Stomach (tissue), 8 donors: ENCODE measurements at regions not wholly inside any gene's neighbourhood (a gene's known extent, or its start where the extent isn't known, plus 50 kb on each side); places are given as distances from the start of the nearest gene placed in this dataset.
"Not testable (repeated sequence)": the region's sequence is repeated elsewhere in the genome, so short reads cannot be mapped to it uniquely, and the experiment has no call there.

Experiments
- DNase-seq, 2 donors: peaks; one replicate each; pipeline versions ENCODE4 v3.0.0 to v3.0.0-alpha.2; 2013 to 2019
- H3K27ac ChIP-seq, 5 donors: fragments of 200-600 bp in 4 of 5; sonication (generic) in 4 of 5; one replicate each; pipeline ENCODE4 v1.5.1; 2013 to 2019; ENCODE audit warnings: mild to moderate bottlenecking in 1 of 5, moderate library complexity in 1 of 5
- H3K27me3 ChIP-seq, 3 donors: fragments of 200-600 bp; sonication (generic); one replicate each; pipeline ENCODE4 v1.5.1; 2017 to 2019; ENCODE audit warnings: mixed run types in 1 of 3
- H3K36me3 ChIP-seq, 4 donors: fragments of 200-600 bp; sonication (generic); 1 replicate in 3 of 4; 2 replicates in 1 of 4; pipeline ENCODE4 v1.5.1; 2016 to 2019
- H3K4me1 ChIP-seq, 4 donors: fragments of 200-600 bp; sonication (generic); one replicate each; pipeline ENCODE4 v1.5.1; 2016 to 2019
- H3K4me3 ChIP-seq, 4 donors: fragments of 200-600 bp; sonication (generic) in 3 of 4; one replicate each; pipeline ENCODE4 v1.5.1; 2016 to 2019; ENCODE audit warnings: mild to moderate bottlenecking in 1 of 4
- H3K9me3 ChIP-seq, 4 donors: fragments of 200-600 bp; sonication (generic); one replicate each; pipeline ENCODE4 v1.5.1; 2016 to 2019
- CTCF ChIP-seq, 7 experiments: fragments of 450-650 bp in 4 of 7; fragments of 200-600 bp in 3 of 7; sonication (generic) in 3 of 7; IDR thresholded peaks; one replicate each; pipeline ENCODE4 v1.5.1; 2016 to 2019; ENCODE audit warnings: antibody characterized with exemption in 7 of 7, control low read depth in 2 of 7, mild to moderate bottlenecking in 1 of 7
- EP300 ChIP-seq: sonication (generic); formaldehyde crosslinking; IDR thresholded peaks from one replicate; pipeline ENCODE4 v1.6.1; 2017; ENCODE audit warnings: antibody characterized with exemption
- POLR2A ChIP-seq, 4 donors: fragments of 450-650 bp; IDR thresholded peaks; one replicate each; pipeline ENCODE4 v1.6.1; 2016; ENCODE audit warnings: antibody characterized with exemption in 4 of 4, control low read depth in 2 of 4, mild to moderate bottlenecking in 1 of 4, moderate library complexity in 1 of 4
- POLR2AphosphoS5 ChIP-seq, 3 donors: sonication (generic); formaldehyde crosslinking; IDR thresholded peaks; one replicate each; pipeline ENCODE4 v1.6.1; 2016; ENCODE audit warnings: antibody characterized with exemption in 3 of 3
- WGBS, 5 donors: extraction: QIAGEN DNeasy Blood & Tissue Kit in 3 of 5; methylation state at CpG; one replicate each; pipeline versions ENCODE4 v1.1.5 to v1.1.7; 2013 to 2018; 5-methylcytosine and 5-hydroxymethylcytosine counted together
- intact Hi-C: fragments of 100-400 bp; cut with DNase I; formaldehyde crosslinking; loops from one replicate; pipeline ENCODE4 v1.15.1; 2023; ENCODE audit warnings: low total_unique reads
- donor health status: healthy with polysubstance abuse.
- donor health status: Bipolar disorder and iron deficiency.
- donor health status: healthy.

- Histone ChIP-seq H3K27me3 (no peaks in the 10 kb centered on the region), H3K9me3 (no peaks in the 10 kb centered on the region), H3K27ac (no peak overlapping the region), H3K4me3 (no peak overlapping the region), H3K4me1 (no peaks in the 10 kb centered on the region), H3K36me3 (no peaks in the 10 kb centered on the region)
- WGBS, 5 donors = 42 to 78% (median 74%) methylated on average over 1 of the region's 1 CpG
- intact Hi-C loops = no loop called here
- no peak for DNase-seq
- TF ChIP-seq POLR2AphosphoS5 (IDR thresholded peaks at IDR 0.05) = no peak
- TF ChIP-seq POLR2A (IDR thresholded peaks at IDR 0.05) = no peak
- TF ChIP-seq CTCF (IDR thresholded peaks at IDR 0.05) = no peak
- TF ChIP-seq EP300 = no peak
These were observed 1377.4 kb downstream of the XPNPEP1 start for GRCh38 chr10:108545921-108546320.

GRCh38 chr10:108544500-108545120 is 1378.7 kb downstream of the XPNPEP1 start:
- DNase-seq = peak; percentile 79 to 83
- H3K4me3 ChIP-seq = no peak overlapping the region
- intact Hi-C loops = no loop called here
- 28 to 33% (median 31%) methylated on average over 10 of the region's 10 CpGs for WGBS, 5 donors
- H3K27me3 ChIP-seq = no peaks in the 10 kb centered on the region
- no peaks in the 10 kb centered on the region for H3K36me3 ChIP-seq
- no peaks in the 10 kb centered on the region for H3K9me3 ChIP-seq
- TF ChIP-seq EP300 (no peak), CTCF (IDR thresholded peaks at IDR 0.05) (peak in 5 of 7 experiments; percentile 63 to 87 (median 77))
- no peak overlapping the region for H3K27ac ChIP-seq
- no peaks in the 10 kb centered on the region for H3K4me1 ChIP-seq

GRCh38 chr10:108533551-108533950 is 1369.0 kb upstream of the SORCS1 start:
- WGBS, 5 donors = 74 to 75% (median 74%) methylated on average over 6 of the region's 6 CpGs
- H3K27me3 ChIP-seq, DNase-seq, H3K27ac ChIP-seq, H3K4me1 ChIP-seq, intact Hi-C loops, H3K4me3 ChIP-seq, H3K36me3 ChIP-seq: not testable (repeated sequence)
- peaks cover 0 to 16% (median 8%) of the 10 kb centered on the region in 4 donors for H3K9me3 ChIP-seq

GRCh38 chr10:108523016-108523800 is 1358.7 kb upstream of the SORCS1 start:
- TF ChIP-seq POLR2AphosphoS5 (IDR thresholded peaks at IDR 0.05) (no peak), EP300 (no peak), CTCF (IDR thresholded peaks at IDR 0.05) (no peak), POLR2A (IDR thresholded peaks at IDR 0.05) (no peak)
- Histone ChIP-seq H3K4me1 (no peaks in the 10 kb centered on the region), H3K9me3 (peaks cover 0 to 7% (median 3%) of the 10 kb centered on the region in 4 donors), H3K27me3 (no peaks in the 10 kb centered on the region), H3K36me3 (no peaks in the 10 kb centered on the region), H3K4me3 (no peak overlapping the region), H3K27ac (no peak overlapping the region)
- intact Hi-C loops = no loop called here
- WGBS, 5 donors = 60 to 68% (median 64%) methylated on average over 4 of the region's 4 CpGs
- DNase-seq = no peak
